NCI-H345 treated with DMSO at 0.1 percent for 48 hours (cell line): ENCODE measurements at regions not wholly inside any gene's neighbourhood (a gene's known extent, or its start where the extent isn't known, plus 50 kb on each side); places are given as distances from the start of the nearest gene placed in this dataset.
A peak's percentile ranks its signal among the peaks of the same experiment; 100 is the strongest.
"Not testable (repeated sequence)": the region's sequence is repeated elsewhere in the genome, so short reads cannot be mapped to it uniquely, and the experiment has no call there.

Experiments
- DNase-seq: peaks from one replicate; lab custom pipeline; 2025; ENCODE audit not compliant: unreplicated experiment; lab: John Stamatoyannopoulos, UW

- no peak for DNase-seq
These were observed 183.2 kb upstream of the MAP3K1 start for GRCh38 chr5:56632199-56632598.

DNA sequence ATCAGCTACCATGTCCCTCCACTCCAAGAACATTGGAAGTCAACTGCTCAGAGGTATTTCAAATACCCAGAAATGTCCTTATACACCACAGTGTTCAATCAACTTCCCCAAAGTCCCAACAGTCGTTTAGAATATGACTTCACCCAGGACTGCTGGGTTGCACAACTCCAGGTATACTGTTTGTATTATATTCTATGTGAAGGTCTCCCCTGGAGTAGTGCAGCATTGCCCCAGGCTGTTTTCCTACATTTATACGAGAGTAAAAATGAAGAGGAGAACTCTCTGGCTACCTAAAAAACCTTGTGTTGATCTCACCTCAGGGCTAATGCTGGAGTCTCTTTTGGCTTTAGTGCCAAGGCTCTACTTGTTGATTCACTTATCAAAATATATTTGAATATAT, 183.6 kb upstream of the MAP3K1 start:
- DNase-seq: no peak

DNA sequence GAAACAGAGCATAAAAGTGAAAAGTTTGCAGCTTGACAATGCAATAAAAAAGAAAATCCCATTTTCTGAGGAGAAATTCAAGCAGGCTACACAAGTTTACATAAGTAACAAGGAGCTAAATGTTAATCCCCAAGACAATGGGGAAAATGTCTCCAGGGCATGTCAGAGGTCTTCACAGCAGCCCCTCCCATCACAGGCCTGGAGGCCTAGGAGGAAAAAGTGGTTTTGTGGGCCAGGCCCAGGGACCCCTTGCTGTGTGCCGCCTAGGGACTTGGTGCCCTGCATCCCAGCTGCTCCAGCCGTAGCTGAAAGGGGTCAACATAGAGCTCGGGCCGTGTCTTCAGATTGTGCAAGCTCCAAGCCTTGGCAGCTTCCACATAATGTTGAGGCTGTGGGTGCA, 186.7 kb upstream of the MAP3K1 start:
- not testable (repeated sequence) for DNase-seq

GRCh38 chr5:56625541-56625940, 189.8 kb upstream of the MAP3K1 start:
- no peak for DNase-seq

- DNase-seq: no peak
These were observed 190.6 kb upstream of the MAP3K1 start for GRCh38 chr5:56624751-56625150.

DNA sequence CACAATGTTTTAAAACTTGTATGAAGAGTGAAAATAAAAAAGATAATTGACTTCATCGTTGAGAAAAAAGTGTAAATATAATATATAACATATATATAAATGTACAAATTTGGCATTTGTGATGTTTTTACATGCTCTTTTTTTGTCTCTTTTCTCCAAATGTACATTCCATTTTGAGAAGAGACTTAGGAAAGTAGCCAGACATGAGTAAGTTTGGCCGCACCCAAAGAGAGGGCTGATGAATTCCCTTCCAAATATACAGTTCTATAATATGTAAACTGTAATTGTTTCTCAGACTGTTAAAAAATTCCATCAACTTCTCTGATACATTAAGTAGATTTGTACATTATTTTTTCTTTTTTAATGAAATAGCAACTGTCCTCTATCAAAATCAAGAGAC, 193.2 kb upstream of the MAP3K1 start:
- DNase-seq: no peak

- DNase-seq: no peak
These were observed 194.3 kb upstream of the MAP3K1 start for GRCh38 chr5:56620903-56621677.

GRCh38 chr5:56617998-56618397, 197.4 kb upstream of the MAP3K1 start:
- DNase-seq: no peak

DNA sequence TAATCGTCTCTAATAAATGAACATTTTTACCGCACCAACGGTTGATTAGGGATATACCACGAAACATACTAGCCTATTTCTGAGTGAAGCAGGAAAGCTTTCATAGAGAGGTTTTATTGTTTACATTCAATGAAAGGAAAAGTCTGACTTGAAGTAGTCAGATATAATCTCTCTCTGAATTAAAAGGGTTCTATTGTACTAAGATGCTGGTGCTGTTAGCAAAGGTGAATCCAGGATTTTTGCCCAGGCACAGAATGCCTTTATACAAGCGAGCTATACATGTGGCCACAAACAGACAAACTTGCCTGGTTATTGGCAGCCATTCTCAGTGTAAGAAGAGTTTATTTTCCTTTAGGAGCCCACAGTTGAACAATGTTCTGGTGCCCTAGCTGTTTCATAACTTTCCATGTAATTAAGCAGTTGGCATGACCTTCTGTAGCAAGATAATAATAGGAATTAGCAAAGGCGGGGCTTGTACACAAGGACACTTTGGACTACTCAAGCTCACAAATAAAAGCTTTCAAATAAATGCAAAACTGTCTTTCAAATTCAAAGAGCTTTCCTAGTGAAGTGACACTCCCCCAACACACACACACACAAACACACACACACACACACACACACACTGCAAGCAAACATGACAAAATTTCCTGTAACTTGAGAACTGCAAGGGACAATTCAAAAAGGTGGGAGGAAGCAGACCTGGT, 198.7 kb upstream of the MAP3K1 start:
- no peak for DNase-seq

DNA sequence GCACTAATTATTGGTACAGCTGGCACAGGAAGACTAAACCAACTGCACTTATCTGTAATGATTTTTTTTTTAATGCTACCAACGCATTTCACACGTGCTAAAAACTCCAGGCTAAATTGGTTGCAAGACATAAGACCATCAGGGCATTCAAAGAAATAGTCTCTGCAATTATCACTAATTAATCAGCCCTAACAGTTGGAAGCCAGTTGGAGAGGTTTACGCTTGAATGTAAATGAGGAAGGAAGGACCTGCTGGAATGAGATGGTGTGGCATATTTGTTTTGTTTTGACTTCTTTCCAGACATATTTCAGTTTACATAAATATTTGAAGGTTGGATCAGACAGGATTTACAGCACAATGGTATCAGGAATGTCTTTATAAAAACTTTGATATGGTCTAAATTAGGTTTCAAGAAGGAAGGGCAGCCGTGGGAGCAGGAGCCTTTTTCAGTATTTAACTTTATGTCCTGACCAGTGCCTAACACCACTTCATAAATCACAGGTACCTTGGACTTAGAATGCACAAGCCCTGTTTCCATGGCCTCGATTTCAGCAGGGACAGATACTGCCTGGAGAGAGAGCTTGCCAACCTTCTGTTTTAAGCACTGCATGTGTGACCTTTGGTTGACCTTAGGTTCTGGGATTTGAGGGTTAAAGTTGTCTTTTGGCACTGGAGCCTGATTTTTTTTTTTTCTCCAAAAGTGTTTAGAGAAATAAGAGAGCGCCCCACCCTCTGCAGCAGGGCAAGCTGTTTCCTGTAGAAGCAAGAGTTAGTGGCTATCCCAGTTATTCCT, 199.8 kb upstream of the MAP3K1 start:
- DNase-seq: no peak

DNA sequence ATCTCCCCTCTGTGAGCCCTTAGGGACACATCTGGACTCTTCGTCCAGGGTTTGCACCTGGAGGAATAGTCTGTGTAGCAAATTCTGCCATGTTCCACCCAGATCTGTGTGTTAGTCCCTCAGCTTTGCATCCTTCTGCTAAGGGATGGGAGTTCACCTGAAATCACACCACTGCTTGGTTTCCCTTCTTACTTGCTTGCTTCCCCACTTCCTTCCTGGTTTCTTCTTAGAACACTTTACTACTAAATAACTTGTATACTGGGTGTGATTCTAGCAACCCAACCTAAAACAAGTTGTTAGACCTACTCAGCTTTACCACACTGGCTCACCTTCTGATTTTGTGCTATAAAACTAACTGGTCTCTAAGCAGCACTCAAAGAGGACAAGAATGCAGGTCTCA, 202.6 kb upstream of the MAP3K1 start:
- no peak for DNase-seq

DNA sequence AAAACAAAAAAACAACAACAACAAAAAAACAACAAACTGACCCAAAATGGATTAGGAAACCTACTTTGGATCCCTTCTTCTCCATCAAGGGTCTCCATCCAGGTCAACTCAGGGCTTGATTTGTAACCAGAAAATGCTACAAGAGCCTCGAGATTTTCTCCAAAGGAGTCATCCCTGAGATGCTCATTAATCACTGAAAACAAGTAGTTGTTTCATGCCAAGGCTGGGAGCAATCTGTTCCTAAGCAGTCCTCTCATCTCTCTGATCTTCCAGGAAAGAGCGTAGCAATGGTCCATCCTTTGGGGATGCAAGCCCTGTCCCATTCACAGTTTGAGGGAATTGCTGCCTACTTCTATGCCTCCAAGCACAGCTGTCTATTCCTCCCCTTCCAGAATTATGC, 203.0 kb upstream of the MAP3K1 start:
- no peak for DNase-seq

DNA sequence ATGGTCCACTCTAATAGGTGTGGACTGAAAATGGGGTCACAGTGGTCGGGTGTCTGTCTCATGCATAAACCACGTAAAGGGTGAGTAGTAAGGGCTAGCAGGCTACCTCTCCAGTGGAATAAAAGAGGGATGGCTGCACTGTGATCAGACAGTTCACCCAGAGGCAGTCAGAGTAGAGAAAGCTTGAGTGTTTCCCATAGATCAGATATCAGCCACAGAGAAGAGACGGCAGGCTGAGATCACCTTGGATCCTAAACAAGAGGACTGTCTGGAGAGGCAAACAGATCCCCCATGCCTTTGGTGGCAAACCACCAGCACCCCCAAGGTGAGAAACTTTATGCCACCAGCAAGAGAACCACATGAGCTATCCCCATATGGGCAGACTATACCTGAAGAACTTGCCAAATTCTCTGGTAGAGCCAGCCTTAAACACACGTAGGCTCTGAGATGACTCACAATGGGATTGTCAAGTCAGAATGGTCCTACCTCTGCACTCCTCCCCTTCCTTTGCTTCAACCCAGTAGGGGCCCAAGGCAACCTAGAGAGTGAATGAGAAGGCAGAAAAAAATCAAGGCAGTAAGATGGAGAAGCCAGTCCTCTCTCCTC, 205.2 kb upstream of the MAP3K1 start:
- no peak for DNase-seq

- DNase-seq: no peak
These were observed 207.0 kb upstream of the MAP3K1 start for GRCh38 chr5:56608217-56608925.

DNA sequence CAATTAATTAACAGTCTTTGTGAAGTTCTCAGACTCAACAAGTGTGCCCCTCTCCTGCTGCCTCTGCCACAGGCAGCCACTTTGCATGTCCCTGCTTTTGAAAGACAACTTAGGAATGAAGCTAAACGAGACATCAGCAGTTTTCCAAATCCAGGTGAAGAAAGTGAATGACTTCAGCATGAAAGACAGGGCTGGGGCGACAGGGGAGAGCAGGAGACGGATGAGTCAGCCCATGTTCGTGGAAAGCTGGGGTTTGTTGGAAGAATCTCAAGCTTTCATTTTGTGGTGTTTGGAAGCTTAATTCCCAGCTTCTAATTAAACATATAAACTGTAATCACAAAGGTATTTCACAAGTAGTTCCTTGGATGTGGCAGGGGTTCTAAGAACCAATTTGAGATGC, 207.8 kb upstream of the MAP3K1 start:
- DNase-seq: no peak

- DNase-seq: no peak
These were observed 208.3 kb upstream of the MAP3K1 start for GRCh38 chr5:56607074-56607473.

- DNase-seq: no peak
These were observed 209.2 kb upstream of the MAP3K1 start for GRCh38 chr5:56606192-56606591.

- DNase-seq: no peak
These were observed 210.1 kb upstream of the MAP3K1 start for GRCh38 chr5:56605231-56605630.

DNA sequence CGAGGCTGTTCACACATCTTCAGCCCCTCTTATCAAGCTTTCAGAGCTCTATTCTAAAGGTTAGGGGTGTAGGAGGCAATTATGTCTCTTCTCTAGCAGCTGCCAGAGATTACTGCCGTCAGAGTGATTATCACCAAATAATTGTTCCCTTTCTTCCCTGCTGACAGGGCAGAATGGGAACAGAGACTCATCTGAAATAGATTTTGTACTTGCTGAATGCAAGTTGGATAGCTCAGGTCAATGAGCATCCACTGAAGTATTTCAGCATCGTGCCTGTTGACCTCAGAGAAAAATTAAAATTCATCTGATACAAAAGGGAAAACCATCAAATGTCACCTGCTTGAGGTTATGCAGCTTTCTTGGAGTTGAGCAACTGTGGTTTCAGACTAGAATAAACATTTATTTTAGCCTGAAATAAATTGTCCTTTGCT, 213.7 kb upstream of the MAP3K1 start:
- peak; percentile 11 for DNase-seq

DNA sequence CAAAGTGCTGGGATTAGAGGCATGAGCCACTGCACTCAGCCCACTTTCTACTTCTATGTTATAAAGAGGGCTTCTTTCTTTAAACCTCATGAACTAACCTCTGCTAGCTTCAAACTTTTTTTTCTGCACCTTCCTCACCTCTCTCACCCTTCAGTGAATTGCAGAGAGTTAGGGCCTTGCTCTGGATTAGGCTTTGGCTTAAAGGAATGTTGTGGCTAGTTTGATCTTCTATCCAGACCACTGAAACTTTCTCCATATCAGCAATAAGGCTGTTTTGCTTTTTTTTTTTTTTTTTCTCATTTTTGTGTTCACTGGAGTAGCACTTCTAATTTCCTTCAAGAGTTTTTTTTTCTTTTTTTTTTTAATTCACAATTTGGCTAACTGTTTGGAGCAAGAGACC, 216.4 kb upstream of the MAP3K1 start:
- no peak for DNase-seq

GRCh38 chr5:56596155-56596554, 219.2 kb upstream of the MAP3K1 start:
- DNase-seq: no peak
